Right lobe of liver (tissue), 6 donors: ENCODE measurements at regions not wholly inside any gene's neighbourhood (a gene's known extent, or its start where the extent isn't known, plus 50 kb on each side); places are given as distances from the start of the nearest gene placed in this dataset.

Experiments used
- ATAC-seq, 4 donors: fragments of 200-7000 bp; cut with Tn5 transposase; one replicate each; pipeline ENCODE4 v1.9.1; 2020; ENCODE audit warnings: mild to moderate bottlenecking in 4 of 4, moderate library complexity in 4 of 4
- DNase-seq, 3 donors: peaks; one replicate each; pipeline ENCODE4 v3.0.0-alpha.2; 2020
- H3K27ac ChIP-seq, 3 donors: fragments of 200-600 bp; one replicate each; pipeline ENCODE4 v1.8.0; 2022
- H3K27me3 ChIP-seq, 2 donors: fragments of 200-600 bp; one replicate each; pipeline ENCODE4 v1.8.0; 2022
- H3K36me3 ChIP-seq, 4 donors: fragments of 200-600 bp; sonication (generic) in 1 of 4; one replicate each; pipeline versions ENCODE4 v1.5.1 to v1.8.0; 2017 to 2022; ENCODE audit warnings: control low read depth in 1 of 4
- H3K4me1 ChIP-seq, 4 donors: fragments of 200-600 bp; sonication (generic) in 1 of 4; one replicate each; pipeline versions ENCODE4 v1.5.1 to v1.8.0; 2017 to 2022; ENCODE audit warnings: control low read depth in 1 of 4
- H3K4me3 ChIP-seq, 3 donors: fragments of 200-600 bp; one replicate each; pipeline ENCODE4 v1.8.0; 2022
- H3K9me3 ChIP-seq, 4 donors: fragments of 200-600 bp; sonication (generic) in 1 of 4; one replicate each; pipeline versions ENCODE4 v1.5.1 to v1.8.0; 2017 to 2022; ENCODE audit warnings: control low read depth in 1 of 4
- CTCF ChIP-seq, 4 donors: fragments of 200-600 bp in 3 of 4; fragments of 450-650 bp in 1 of 4; IDR thresholded peaks; one replicate each; pipeline versions ENCODE4 v1.5.1 to v1.8.0; 2016 to 2022; ENCODE audit warnings: antibody characterized with exemption in 4 of 4, mild to moderate bottlenecking in 2 of 4
- POLR2A ChIP-seq: fragments of 450-650 bp; IDR thresholded peaks from one replicate; pipeline ENCODE4 v1.6.1; 2017; ENCODE audit warnings: antibody characterized with exemption, mild to moderate bottlenecking
- WGBS: methylation state at CpG from one replicate; pipeline ENCODE4 v1.1.6; 2018; ENCODE audit warnings: low coverage, low lambda C conversion rate; ENCODE audit not compliant: insufficient coverage; ENCODE audit errors: missing lambda C conversion rate; 5-methylcytosine and 5-hydroxymethylcytosine counted together
- intact Hi-C, 2 donors: fragments of 100-400 bp; cut with DNase I; formaldehyde crosslinking; loops; one replicate each; pipeline versions ENCODE4 v1.11.2 to v1.14.1; 2022
- donor health status: DM: no; HTN: yes; CAD: no.
- donor health status: DM: no; HTN: no; CAD: no.
- donor health status: DM: no; HTN: no; CAD: no.
- donor health status: DM: no; HTN: yes; CAD: no.
- donor health status: DM: no; HTN: yes; CAD: no.

GRCh38 chr15:61511756-61512155 lies 282.7 kb upstream of the RORA start:
- Histone ChIP-seq H3K9me3 (no peaks in the 10 kb centered on the region), H3K27ac (no peak overlapping the region), H3K4me1 (no peaks in the 10 kb centered on the region), H3K36me3 (no peaks in the 10 kb centered on the region), H3K27me3 (no peaks in the 10 kb centered on the region), H3K4me3 (no peak overlapping the region)
- WGBS = 73% methylated on average over 1 of the region's 1 CpG
- TF ChIP-seq POLR2A = no peak
- TF ChIP-seq CTCF (IDR thresholded peaks at IDR 0.05) = no peak
- ATAC-seq (no peak), DNase-seq (no peak)
- intact Hi-C loops = no loop called here

GRCh38 chr15:61511089-61511488 lies 282.0 kb upstream of the RORA start:
- ATAC-seq (peak; percentile 33 to 62 (median 52)), DNase-seq (no peak)
- WGBS = 69% methylated on average over 3 of the region's 3 CpGs
- Histone ChIP-seq H3K4me1 (no peaks in the 10 kb centered on the region), H3K9me3 (no peaks in the 10 kb centered on the region), H3K27me3 (no peaks in the 10 kb centered on the region), H3K4me3 (no peak overlapping the region), H3K36me3 (no peaks in the 10 kb centered on the region), H3K27ac (no peak overlapping the region)
- TF ChIP-seq CTCF (IDR thresholded peaks at IDR 0.05) (no peak), POLR2A (no peak)
- intact Hi-C loops = no loop called here

GRCh38 chr15:61509327-61509840 lies 280.3 kb upstream of the RORA start:
- ATAC-seq = no peak
- no peak overlapping the region for H3K4me3 ChIP-seq
- 71% methylated on average over 7 of the region's 7 CpGs for WGBS
- no peak for DNase-seq
- no peak overlapping the region for H3K27ac ChIP-seq
- TF ChIP-seq CTCF (IDR thresholded peaks at IDR 0.05) (no peak), POLR2A (no peak)
- intact Hi-C loops = no loop called here
- H3K27me3 ChIP-seq = no peaks in the 10 kb centered on the region
- H3K36me3 ChIP-seq = no peaks in the 10 kb centered on the region
- no peaks in the 10 kb centered on the region for H3K9me3 ChIP-seq
- no peaks in the 10 kb centered on the region for H3K4me1 ChIP-seq

- TF ChIP-seq CTCF (IDR thresholded peaks at IDR 0.05) (no peak), POLR2A (no peak)
- no peak for DNase-seq
- intact Hi-C loops = no loop called here
- no peaks in the 10 kb centered on the region for H3K36me3 ChIP-seq
- H3K4me1 ChIP-seq = peaks cover 0 to 31% (median 13%) of the 10 kb centered on the region in 4 donors
- no peak overlapping the region for H3K4me3 ChIP-seq
- H3K9me3 ChIP-seq = no peaks in the 10 kb centered on the region
- no peak overlapping the region for H3K27ac ChIP-seq
- ATAC-seq = peak; percentile 19 to 70 (median 32)
- no peaks in the 10 kb centered on the region for H3K27me3 ChIP-seq
Observed at GRCh38 chr15:61503383-61503969, 274.4 kb upstream of the RORA start.
